Neural progenitor cell (in vitro differentiated cells): ENCODE measurements at regions not wholly inside any gene's neighbourhood (a gene's known extent, or its start where the extent isn't known, plus 50 kb on each side); places are given as distances from the start of the nearest gene placed in this dataset.
"Not testable (repeated sequence)": the region's sequence is repeated elsewhere in the genome, so short reads cannot be mapped to it uniquely, and the experiment has no call there.

Source experiments
- DNase-seq: peaks from one replicate; pipeline ENCODE4 v3.0.0-alpha.2; 2016; ENCODE audit warnings: low spot score
- H2AFZ ChIP-seq: fragments of 200-600 bp; sonication (generic); replicated peaks from 2 replicates; pipeline ENCODE4 v1.6.1; 2016; ENCODE audit warnings: antibody characterized with exemption
- H3F3A ChIP-seq: fragments of 200-600 bp; sonication (generic); 2 replicates; pipeline ENCODE4 v1.6.1; 2016; ENCODE audit warnings: antibody characterized with exemption, low read depth
- H3K27ac ChIP-seq: fragments of 200-600 bp; sonication (generic); 2 replicates; pipeline ENCODE4 v1.5.1; 2016; ENCODE audit warnings: mild to moderate bottlenecking
- H3K27me3 ChIP-seq: fragments of 200-600 bp; sonication (generic); 2 replicates; pipeline ENCODE4 v1.6.1; 2016; ENCODE audit warnings: mild to moderate bottlenecking, moderate library complexity
- H3K36me3 ChIP-seq: fragments of 200-600 bp; sonication (generic); 2 replicates; pipeline ENCODE4 v1.5.1; 2016
- H3K4me1 ChIP-seq: fragments of 200-600 bp; sonication (generic); 2 replicates; pipeline ENCODE4 v1.6.1; 2016; ENCODE audit warnings: mixed run types
- H3K4me2 ChIP-seq: fragments of 200-600 bp; sonication (generic); 2 replicates; pipeline ENCODE4 v1.6.1; 2016
- H3K4me3 ChIP-seq: fragments of 200-600 bp; sonication (generic); 2 replicates; pipeline ENCODE4 v1.5.1; 2016
- H3K79me2 ChIP-seq: fragments of 200-600 bp; sonication (generic); 2 replicates; pipeline ENCODE4 v1.6.1; 2016; ENCODE audit warnings: low read depth
- H3K9ac ChIP-seq: fragments of 200-600 bp; sonication (generic); 2 replicates; pipeline ENCODE4 v1.6.1; 2016
- H3K9me3 ChIP-seq: fragments of 200-600 bp; sonication (generic); 2 replicates; pipeline ENCODE4 v1.5.1; 2016; ENCODE audit warnings: low read depth
- H4K20me1 ChIP-seq: fragments of 200-600 bp; sonication (generic); 2 replicates; pipeline ENCODE4 v1.6.1; 2016; ENCODE audit warnings: low read depth
- H3K27ac Mint-ChIP-seq: 3 replicates; pipeline ENCODE4 v1.8.0; 2021; ENCODE audit warnings: mixed read lengths
- H3K27me3 Mint-ChIP-seq: 2 replicates; pipeline ENCODE4 v1.8.0; 2022; ENCODE audit warnings: low read depth, mild to moderate bottlenecking, inconsistent platforms, moderate library complexity, mixed read lengths; ENCODE audit not compliant: insufficient read depth
- H3K36me3 Mint-ChIP-seq: 3 replicates; pipeline ENCODE4 v1.8.0; 2021; ENCODE audit warnings: mixed read lengths
- H3K4me1 Mint-ChIP-seq: 3 replicates; pipeline ENCODE4 v1.8.0; 2021; ENCODE audit warnings: mixed read lengths
- H3K4me3 Mint-ChIP-seq: 3 replicates; pipeline ENCODE4 v1.8.0; 2021; ENCODE audit warnings: mild to moderate bottlenecking, moderate library complexity, mixed read lengths
- H3K9me3 Mint-ChIP-seq: 3 replicates; pipeline ENCODE4 v1.8.0; 2020; ENCODE audit warnings: mixed read lengths
- EZH2 ChIP-seq: fragments of 200-600 bp; sonication (generic); IDR thresholded peaks from 2 replicates; pipeline ENCODE4 v1.6.1; 2017; ENCODE audit warnings: antibody characterized with exemption, mild to moderate bottlenecking, moderate library complexity
- EZH2phosphoT487 ChIP-seq: fragments of 200-600 bp; sonication (generic); IDR thresholded peaks from 2 replicates; pipeline ENCODE4 v1.6.1; 2017; ENCODE audit warnings: antibody characterized with exemption
- TF ChIP-seq, protein P1 (sequence below): fragments of 200-600 bp; sonication (generic); IDR thresholded peaks from 2 replicates; pipeline ENCODE4 v1.5.1; 2017; ENCODE audit warnings: antibody characterized with exemption, mild to moderate bottlenecking

- not testable (repeated sequence) for H3K4me3 ChIP-seq, DNase-seq, H3K9ac ChIP-seq, H3K36me3 Mint-ChIP-seq, H3K9me3 Mint-ChIP-seq, H3K79me2 ChIP-seq, H3F3A ChIP-seq, H3K27me3 Mint-ChIP-seq, H3K4me1 ChIP-seq, H3K9me3 ChIP-seq, H3K27me3 ChIP-seq, H3K4me3 Mint-ChIP-seq, H3K4me1 Mint-ChIP-seq, H3K4me2 ChIP-seq, H3K36me3 ChIP-seq, H3K27ac ChIP-seq, H4K20me1 ChIP-seq, H2AFZ ChIP-seq, H3K27ac Mint-ChIP-seq
Measured at GRCh38 chr12:54799966-54800365, 54.4 kb upstream of the MUCL1 start.

DNA sequence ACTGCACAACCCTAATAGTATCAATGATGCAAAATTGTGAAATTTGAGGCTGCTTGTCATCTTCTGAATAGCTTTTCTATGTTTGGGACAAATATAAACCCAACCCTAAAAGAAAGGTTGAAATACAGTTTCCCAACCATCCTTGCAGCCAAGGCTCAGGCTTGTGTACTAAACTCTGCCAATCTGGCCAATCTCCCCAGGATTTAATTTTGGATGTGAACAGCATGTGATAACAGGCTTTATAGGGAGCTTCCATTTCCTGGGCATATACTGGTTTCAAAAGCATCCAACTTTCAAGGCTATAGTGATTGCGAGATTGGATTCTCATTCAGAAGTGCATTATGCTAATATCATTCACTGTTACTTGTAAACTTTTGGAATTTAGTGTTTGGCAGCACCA lies 55.7 kb upstream of the MUCL1 start:
- Histone ChIP-seq H3K79me2 (no peaks in the 10 kb centered on the region), H3K27ac (no peak overlapping the region), H3K27me3 (no peaks in the 10 kb centered on the region), H4K20me1 (no peaks in the 10 kb centered on the region), H3K4me2 (no peak overlapping the region), H2AFZ (no peak overlapping the region), H3K4me3 (no peak overlapping the region), H3F3A (no peaks in the 10 kb centered on the region), H3K36me3 (no peaks in the 10 kb centered on the region), H3K9ac (no peak overlapping the region), H3K9me3 (no peaks in the 10 kb centered on the region), H3K4me1 (no peaks in the 10 kb centered on the region)
- no peak for DNase-seq
- Mint-ChIP-seq H3K36me3 (no peaks in the 10 kb centered on the region), H3K27me3 (peaks cover 2% of the 10 kb centered on the region), H3K27ac (no peak overlapping the region), H3K4me3 (no peak overlapping the region), H3K9me3 (no peaks in the 10 kb centered on the region), H3K4me1 (no peaks in the 10 kb centered on the region)
- no peak for TF ChIP-seq EZH2phosphoT487
- TF ChIP-seq, protein P1, sequence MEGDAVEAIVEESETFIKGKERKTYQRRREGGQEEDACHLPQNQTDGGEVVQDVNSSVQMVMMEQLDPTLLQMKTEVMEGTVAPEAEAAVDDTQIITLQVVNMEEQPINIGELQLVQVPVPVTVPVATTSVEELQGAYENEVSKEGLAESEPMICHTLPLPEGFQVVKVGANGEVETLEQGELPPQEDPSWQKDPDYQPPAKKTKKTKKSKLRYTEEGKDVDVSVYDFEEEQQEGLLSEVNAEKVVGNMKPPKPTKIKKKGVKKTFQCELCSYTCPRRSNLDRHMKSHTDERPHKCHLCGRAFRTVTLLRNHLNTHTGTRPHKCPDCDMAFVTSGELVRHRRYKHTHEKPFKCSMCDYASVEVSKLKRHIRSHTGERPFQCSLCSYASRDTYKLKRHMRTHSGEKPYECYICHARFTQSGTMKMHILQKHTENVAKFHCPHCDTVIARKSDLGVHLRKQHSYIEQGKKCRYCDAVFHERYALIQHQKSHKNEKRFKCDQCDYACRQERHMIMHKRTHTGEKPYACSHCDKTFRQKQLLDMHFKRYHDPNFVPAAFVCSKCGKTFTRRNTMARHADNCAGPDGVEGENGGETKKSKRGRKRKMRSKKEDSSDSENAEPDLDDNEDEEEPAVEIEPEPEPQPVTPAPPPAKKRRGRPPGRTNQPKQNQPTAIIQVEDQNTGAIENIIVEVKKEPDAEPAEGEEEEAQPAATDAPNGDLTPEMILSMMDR = no peak
- TF ChIP-seq EZH2 = no peak

- no peaks in the 10 kb centered on the region for H3K79me2 ChIP-seq
- H4K20me1 ChIP-seq = no peaks in the 10 kb centered on the region
- H3K4me3 ChIP-seq = no peak overlapping the region
- Mint-ChIP-seq H3K27ac (no peak overlapping the region), H3K9me3 (no peaks in the 10 kb centered on the region), H3K27me3 (no peaks in the 10 kb centered on the region), H3K36me3 (no peaks in the 10 kb centered on the region), H3K4me1 (no peaks in the 10 kb centered on the region), H3K4me3 (no peak overlapping the region)
- H3K9me3 ChIP-seq = no peaks in the 10 kb centered on the region
- no peak for DNase-seq
- no peak overlapping the region for H3K27ac ChIP-seq
- H3K36me3 ChIP-seq = no peaks in the 10 kb centered on the region
- no peaks in the 10 kb centered on the region for H3K4me1 ChIP-seq
- no peaks in the 10 kb centered on the region for H3K27me3 ChIP-seq
- no peak overlapping the region for H2AFZ ChIP-seq
- H3K9ac ChIP-seq = no peak overlapping the region
- H3F3A ChIP-seq = no peaks in the 10 kb centered on the region
- TF ChIP-seq EZH2phosphoT487 (no peak), EZH2 (no peak)
- TF ChIP-seq, protein P1 = no peak
- H3K4me2 ChIP-seq = no peak overlapping the region
Measured at GRCh38 chr12:54796991-54797390, 57.3 kb upstream of the MUCL1 start.

- H3K4me1 Mint-ChIP-seq = no peaks in the 10 kb centered on the region
- Histone ChIP-seq H3K36me3 (no peaks in the 10 kb centered on the region), H3F3A (no peaks in the 10 kb centered on the region), H3K4me3 (no peak overlapping the region), H3K27me3 (no peaks in the 10 kb centered on the region), H3K4me1 (no peaks in the 10 kb centered on the region), H3K9ac (no peak overlapping the region), H2AFZ (no peak overlapping the region), H3K79me2 (no peaks in the 10 kb centered on the region), H3K27ac (no peak overlapping the region), H3K4me2 (no peak overlapping the region), H4K20me1 (no peaks in the 10 kb centered on the region), H3K9me3 (no peaks in the 10 kb centered on the region)
- no peaks in the 10 kb centered on the region for H3K9me3 Mint-ChIP-seq
- no peak for TF ChIP-seq EZH2
- TF ChIP-seq, protein P1 = no peak
- no peak for DNase-seq
- H3K36me3 Mint-ChIP-seq = no peaks in the 10 kb centered on the region
- H3K27ac Mint-ChIP-seq = no peak overlapping the region
- H3K4me3 Mint-ChIP-seq = no peak overlapping the region
- H3K27me3 Mint-ChIP-seq = no peaks in the 10 kb centered on the region
Measured at GRCh38 chr12:54795644-54796043, 58.7 kb upstream of the MUCL1 start.
